Stimulated activated CD4-positive, alpha-beta T cell treated with anti-CD3 and anti-CD28 coated beads, Interleukin-1b, Interleukin-23, amount 100 ng/mL, for 48 hours (primary cell): ENCODE measurements at regions not wholly inside any gene's neighbourhood (a gene's known extent, or its start where the extent isn't known, plus 50 kb on each side); places are given as distances from the start of the nearest gene placed in this dataset.

Source experiments
- DNase-seq: peaks from one replicate; pipeline ENCODE4 v3.0.0-alpha.2; 2020

DNA sequence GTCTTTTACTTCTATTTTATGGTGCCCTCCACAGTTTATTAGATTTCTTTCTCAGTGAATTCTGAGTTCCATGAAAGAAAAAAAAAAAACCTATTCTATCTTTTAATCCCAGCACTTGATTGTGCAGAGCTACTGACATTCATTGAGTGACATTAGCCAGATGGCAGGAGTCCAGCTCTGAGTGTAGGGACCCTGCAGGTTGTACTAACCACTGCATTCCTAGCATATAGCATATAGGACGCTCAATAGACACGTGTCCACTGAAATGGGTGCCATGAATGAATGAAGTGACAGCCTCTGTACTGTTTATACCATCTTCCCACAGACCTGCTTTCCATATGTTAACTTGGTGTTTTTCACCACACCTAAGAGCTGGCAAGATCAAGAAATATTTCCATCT is 206.3 kb downstream of the RAP2A start:
- no peak for DNase-seq

DNA sequence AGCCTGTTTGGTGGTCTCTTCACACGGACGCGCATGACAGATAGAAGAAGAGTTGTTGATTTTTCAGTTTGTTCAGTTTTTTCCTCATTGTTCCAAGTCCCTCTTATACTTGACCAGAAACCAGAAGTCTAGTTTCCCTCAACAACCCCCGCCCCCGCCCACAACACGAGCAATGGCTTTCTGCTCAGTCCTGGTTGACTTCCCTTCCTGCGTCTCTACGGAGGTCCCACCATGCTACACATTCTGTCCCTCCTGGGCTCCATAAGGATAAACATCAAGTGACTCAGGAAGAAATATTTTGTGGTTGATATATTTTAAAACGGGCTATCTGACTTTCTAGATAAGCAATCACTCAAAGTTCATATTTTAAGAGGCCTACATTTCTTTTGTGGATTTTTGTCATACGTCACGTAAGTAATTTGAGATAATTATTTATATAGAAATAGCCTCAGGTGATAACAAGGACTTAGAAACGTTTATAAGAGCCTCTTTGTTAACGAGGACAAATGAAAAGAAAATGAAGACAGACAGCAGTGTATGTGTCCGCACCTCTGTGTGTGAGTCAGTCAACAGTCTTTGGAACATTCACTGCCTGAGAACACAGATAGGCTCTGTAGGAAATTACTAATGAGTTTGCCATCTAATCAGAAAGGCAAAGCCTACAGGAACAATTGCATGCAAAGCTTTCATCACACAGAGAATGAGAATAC is 214.4 kb downstream of the RAP2A start:
- DNase-seq, result no peak

DNA sequence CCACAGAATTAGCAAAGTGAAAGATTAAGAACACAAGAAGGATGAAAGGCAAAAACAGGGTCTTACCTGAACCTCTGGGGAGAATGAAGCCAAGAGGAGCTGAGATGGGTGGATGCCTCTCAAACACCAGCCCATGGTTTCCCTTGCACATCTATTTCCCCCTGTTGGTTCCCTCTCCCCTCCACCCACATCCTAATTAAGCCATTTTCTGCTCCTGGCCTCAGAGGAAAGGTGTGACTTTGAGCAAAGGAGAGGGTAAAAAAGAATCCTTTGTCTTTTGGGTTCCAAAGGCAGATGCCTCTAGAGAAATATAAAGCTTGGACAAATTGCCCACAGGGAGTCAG is 214.9 kb downstream of the RAP2A start:
- no peak for DNase-seq

DNA sequence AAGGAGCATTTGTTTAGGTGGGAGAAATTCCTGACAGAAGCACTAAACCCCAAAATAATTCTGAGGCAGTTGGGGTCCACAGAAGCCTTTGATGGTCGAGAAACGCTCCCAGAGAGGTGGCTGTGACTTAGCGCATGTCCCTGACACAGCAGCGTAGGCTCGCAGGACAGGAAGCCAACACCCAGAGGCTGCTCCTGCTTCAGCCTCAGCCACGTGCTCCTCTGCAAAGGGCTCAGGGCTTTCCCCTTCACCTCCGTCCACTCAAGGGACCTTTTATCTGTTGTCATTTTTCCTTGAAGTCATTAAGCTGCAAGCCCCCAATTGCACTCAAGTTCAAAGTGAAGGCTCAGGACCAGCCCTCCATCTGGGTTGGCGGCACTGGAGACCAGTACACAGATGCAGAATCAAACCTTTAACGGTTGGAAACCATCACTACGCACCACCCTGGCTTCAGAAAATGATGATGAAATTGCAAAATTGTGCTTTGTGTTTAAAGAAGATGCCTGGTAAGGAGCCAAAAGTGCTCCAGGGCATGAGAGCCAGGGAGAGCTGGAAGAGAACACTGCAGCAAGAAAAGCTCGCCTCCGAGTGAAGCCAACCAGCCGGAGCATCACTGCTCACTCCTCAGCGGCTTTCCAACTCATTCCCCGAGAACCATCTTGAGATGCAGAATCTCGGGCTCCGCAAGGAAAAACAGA is 219.6 kb downstream of the RAP2A start:
- no peak for DNase-seq

DNA sequence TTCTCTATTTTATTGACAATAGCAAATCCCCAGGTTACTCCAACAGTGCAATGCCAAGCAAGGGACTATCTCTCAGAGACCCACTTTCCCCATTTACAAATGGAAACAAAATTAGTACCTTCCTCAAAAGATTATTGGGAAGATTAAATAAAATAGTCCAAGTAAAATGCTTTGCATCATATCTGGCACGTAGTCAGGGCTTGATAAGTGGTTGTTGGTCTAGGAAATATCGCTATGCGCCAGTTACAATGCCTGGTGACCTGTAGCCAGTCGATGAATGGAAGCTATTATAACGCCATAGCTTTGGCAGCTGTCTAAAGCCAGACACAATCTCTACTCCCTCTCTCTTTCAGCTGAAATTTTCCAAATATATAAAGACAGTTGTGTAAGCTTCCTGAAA is 220.3 kb downstream of the RAP2A start:
- no peak for DNase-seq

DNA sequence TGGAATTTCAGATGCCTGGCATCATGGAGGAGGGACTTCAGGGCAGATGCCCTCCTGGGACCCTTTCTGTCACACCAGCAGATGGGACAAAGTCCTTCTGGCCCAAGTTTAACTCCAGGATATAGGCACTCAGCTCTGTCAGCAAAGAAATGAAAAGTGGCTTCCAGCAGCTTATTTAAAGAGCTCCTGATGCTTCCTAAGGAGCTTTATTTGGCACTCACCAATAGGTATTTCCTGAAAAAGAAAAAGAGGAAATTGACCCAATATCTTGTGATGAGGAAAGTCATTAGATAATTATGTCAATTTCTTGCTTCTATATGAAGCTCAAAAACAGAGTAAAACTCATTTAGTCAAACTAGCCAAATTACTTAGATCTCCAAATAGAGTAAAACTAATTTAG is 224.6 kb downstream of the RAP2A start:
- no peak for DNase-seq

DNA sequence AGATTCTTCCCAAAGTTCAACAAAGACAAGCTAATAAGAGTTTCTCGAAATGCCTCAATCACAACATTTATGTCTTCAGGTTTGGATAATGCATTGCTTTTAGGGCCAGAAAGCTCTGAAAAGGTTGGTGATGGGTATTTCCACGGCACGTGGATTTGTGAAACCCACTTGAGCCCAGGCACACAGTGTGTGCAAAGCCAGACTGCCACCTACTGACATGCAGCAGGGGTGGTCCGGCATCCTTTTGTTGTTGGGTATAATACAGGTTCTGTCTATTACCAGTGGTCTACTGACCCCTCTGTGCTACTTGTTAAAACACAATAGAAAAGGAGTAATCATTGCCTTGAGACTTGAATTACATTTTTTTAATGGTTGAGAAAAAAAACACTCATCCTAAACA is 225.6 kb downstream of the RAP2A start:
- DNase-seq, result no peak

DNA sequence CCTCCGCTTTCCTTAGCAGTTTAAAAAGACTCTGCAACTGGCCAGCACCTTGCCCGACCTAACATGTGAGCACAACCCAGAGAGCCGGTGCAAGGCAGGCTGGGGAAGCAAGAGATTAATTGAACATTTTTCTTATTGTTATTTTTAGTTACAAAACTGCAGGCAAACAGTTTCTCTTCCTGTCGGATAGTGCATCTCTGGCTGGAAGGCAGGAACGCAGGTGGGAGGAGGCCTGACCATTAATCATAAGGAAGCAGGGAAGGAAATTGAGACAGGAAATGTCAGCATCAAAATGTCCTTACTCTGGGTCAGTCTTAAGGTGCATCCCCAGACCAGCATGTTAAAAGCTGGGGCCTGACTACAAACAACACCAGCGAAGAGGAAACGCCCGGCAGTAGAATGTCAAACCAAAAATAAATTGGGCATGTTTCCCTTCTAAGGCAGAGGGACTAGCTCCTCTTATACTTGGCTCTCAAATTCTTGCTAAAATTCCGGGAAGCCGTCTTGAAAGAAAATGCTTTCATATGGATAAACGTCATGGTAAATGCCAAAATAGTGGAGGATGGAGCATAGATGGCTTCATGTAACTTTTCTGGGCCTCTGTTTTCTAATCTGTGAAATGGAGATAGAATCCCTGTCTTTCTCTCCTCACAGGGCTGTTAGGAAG is 226.8 kb downstream of the RAP2A start:
- no peak for DNase-seq

DNA sequence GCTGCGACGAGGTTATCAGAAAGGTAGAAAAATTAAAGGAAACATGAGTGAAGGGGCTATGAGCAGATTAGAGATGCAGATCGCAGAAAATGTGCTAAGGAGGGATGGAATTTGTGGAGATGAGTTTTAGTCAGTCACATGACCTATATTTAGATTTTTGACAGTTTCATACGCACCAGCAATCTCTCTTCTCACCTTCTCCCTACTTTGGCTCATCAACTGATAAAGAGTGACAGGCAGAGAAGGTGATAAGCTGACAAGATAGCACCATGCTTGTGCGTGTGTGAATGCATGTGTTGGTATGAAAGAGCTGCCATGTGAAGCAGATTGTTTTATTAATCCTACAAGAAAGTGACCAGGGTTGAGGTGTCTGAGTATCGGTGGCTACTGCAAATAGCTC is 252.6 kb downstream of the RAP2A start:
- no peak for DNase-seq

DNA sequence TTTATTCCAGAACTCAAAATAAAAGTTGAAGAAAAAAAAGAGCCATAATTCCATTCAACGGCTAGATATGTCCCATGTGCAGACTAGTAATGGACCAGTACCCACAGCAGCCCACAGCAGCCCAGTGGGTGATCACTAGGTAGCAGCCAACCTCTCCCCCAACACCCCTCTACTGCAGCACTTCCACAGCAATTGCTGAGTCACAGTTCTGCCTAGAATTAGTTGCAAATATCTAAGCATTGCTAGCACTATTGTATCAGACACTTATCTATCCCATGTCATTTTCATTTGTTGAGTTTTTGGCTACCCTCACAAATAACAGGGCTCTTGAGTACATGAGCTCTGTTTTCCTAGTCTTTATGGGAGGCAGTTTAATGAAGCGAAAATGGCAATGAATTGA is 258.7 kb downstream of the RAP2A start:
- no peak for DNase-seq

DNA sequence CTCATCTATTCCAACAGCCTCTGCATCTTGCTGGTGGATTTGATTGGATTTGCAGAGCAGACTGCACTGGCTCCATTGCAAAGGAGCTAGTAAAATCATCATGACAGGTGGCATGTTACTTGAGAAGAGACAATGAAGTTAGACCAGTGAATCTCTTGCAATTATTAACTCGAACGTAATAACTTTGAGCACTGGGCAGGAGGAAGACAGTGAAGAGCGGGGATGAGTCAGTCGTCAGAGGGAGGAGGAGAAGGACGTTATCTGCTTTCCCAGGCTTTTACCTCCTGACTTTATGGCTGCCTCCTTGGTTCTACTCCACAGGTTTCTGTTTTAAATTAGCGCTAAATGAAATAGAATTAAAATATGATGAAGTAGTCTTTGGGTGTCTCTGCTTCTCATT is 257.8 kb upstream of the IPO5 start:
- no peak for DNase-seq

DNA sequence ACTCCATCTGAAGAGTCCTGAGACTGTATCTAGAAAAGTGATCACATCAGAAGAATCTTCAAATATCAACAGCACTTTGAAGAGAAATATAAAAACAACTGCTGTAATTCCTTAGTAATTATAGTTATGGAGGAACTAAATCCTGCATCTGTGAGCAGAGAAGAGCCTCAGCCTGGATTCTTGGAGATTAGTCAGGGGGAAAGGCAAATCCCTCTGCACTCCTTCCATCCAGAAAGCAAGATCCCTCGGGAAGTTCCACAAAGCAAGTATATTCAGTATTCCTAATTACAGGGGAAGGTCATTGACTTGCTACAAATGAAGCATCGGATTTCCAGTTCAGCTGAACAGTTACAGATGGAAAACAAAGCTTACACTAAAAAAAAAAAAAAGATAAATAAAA is 256.6 kb upstream of the IPO5 start:
- no peak for DNase-seq

DNA sequence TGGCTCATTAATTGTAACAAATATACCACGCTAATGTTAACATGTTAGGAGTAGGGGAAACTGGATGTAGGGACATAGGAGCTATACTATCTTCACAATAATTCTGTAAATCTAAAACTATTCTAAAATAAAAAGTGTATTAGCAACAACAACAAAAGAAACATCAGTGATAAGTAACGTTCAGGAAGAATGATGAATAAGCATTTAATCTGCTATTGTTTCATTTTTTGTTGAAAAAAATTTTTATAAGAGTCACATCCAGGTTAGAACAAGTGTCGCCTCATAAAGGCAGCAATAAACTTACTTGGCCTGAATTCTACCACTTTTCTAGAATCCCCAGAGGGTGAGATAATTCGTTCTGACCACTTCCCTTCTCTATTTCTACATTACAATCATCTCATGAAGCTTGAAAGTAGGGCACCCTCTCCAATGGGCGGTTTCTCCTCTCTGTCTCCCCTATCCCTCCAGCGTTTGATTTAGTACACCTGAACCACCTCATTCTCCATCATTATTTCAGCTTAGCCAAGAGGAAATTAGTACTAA is 253.1 kb upstream of the IPO5 start:
- no peak for DNase-seq

DNA sequence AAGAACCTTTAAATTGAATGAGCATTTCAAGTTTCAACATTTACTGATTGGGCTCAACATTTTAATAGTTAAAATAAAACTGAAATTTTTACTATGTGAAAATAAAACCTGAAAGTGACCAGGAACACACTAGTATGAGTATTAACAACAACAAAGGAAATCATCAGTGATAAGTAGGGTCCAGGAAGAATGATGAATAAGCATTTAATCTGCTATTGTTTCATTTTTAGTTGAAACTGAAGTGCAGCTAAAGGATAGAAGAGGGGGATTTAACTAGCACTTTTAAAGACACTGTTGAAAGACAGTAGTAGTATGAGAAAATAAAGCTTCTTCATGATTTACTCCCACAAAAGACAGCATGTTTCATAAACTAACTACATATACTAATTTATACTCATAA is 250.9 kb upstream of the IPO5 start:
- no peak for DNase-seq

DNA sequence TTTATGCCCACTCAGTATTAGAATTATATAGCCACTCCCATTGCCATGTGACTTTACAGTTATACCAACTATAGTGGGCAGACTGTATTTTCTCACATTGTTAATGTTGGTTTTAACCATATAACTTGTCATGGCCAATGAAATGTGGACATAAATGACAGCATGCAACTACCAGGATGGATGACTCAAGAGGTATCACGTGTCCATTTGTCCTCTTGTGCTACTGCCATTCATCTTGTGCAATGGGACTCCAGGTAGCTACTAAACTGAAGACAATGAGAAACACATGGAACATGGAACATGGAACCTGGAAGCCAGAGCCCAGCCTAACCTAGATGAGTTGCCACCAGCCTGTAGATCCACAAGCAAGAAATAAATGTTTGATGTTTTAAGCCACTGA is 242.7 kb upstream of the IPO5 start:
- no peak for DNase-seq

DNA sequence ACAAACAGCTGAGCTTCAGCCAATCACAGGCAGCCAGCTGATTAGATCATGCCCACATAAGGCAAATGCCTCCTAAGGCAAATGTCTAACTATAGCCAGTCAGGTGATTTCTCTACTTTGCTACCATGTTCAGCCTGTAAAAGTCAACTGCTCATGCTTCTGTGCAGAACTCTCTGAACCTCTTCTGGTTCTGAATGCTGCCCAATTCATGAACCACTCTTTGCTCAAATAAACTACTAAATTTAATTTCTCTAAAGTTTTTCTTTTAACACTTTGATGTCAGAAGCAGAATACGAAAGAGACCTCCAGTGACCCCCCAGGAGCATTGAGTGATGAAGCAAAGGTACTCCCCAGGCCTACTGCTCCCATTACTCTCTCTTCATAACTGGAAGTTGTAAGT is 240.7 kb upstream of the IPO5 start:
- DNase-seq, result no peak

DNA sequence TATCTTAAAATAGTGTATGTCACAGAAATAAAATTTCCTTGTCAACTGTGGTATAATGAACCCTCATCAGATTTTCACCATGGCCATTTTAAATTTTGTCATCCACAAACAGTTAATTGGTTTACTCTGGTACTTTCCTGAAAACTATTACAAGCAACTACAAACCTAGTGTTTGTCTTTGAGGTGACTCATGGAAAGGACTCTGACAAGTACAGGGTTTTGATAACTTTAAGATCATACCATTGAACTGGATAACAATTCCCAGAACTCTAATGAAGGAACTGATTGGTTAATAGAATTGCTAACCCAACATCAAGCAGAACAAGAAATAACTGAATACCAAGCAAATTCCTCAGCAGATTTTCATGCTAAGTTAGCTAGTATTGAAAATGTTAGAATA is 237.7 kb upstream of the IPO5 start:
- no peak for DNase-seq

DNA sequence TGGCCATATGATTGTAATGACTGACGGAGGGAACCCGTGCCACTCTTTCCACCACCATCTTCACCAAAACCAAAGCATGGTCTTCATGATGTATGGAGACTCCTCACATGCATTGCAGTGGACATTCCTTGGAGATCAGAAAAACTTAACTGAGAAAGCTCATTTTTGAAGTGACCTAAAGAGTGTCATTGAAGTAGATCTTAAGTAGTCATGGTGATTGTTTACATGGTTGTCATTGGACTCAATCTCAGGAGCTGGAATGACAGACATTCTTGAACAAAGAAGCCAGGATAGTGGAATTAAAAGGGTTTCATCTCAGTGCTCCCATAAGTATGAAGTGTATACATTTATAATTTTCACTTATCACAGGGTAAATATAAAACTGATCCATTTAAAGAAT is 236.7 kb upstream of the IPO5 start:
- DNase-seq, result no peak

DNA sequence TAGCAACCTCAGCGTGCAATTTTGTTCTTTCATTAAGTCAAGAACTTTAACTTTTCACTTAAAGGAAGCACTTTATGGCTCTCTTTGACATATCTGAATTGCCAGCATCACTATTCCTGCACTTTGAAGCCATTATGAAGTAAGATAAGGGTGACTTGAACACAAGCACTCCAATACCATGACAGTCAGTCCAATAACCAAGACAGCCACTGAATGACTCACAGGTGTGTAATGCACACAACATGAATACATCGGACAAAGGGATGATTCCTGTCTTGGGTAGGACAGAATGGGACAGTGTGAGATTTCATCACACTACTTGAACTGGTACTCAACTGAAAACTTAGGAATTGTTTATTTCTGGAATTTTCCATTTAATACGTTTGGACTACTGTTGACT is 233.7 kb upstream of the IPO5 start:
- DNase-seq, result no peak

DNA sequence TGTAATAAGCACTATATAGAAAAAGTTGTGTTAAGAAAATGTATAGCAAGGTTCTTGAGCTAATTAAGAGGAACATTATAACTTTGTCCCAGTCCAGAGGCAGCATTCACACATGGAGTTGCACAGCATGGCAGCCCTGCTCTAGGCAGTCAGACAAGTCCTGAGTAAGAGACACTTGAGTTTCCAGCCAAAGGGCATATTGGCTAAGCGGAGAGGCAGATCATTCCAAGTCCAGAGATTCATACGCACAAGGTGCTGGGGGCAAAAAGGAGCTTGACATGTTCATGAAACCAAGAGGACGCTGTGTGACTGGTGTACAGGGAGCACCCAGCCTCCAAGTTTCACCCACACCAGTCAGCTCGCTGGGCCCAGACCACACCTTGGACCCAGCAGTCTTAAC is 232.6 kb upstream of the IPO5 start:
- no peak for DNase-seq

DNA sequence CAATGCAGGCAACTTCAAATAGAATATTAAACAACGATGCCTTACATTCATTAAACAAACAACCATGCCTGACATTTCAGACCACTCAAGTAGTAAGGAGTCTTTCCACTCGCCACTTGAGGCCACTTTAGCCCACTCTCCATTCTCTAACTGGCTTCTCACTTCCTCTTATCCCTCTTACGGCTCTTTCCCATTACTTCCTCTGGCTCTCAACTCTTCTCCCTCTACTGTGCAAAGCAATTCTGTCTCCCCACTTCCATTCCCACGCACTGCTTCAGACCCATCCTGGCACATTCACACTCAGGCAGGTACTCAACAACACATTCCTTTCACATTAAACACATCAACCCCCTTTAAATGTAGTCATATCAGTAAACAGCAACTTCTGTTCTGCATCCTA is 229.8 kb upstream of the IPO5 start:
- no peak for DNase-seq

DNA sequence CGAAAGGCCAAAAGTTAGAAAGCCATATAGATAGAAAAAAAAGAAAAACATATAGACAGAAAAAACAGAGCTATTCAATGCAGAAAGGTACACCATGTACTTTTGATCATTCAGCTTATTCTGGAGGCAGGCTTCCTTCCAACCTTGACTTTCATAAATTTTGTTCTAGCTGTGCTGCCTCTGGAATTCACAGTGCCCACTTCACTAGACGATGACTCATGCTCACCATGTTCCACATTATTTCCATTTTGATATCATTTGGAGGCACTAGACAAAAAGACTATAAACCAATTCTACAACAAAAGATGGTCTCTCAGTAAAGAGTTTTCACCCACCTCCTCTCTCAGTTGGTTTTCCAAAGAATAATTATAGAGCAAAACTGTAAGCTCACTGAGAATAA is 229.0 kb upstream of the IPO5 start:
- DNase-seq, result no peak

DNA sequence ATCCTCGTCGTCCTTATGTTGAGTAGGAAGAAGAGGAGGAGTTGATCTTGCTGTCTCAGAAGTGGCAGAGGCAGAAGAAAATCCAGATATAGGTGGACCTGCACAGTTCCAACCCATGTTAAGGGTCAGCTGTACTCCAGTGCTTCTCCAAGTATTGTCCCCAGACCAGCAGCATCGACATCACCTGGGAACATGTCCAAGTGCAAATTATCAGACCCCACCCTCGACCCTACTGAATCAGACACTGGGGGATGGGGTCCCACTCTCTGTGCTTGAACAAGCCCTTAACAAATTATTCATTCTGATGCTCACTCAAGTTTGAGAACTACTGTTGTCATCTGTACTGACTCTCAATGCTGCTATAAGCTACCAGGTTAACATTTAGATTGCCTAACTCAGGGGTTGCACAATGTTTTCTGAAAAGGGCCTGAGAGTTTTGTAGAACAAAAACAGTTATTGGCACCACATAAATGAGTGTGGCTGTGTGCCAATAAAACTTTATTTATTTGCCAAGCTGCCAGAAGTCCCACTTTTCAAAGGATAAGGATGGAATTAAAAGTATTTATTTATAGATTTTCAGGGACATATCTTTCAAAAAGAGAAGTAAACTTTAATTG is 226.7 kb upstream of the IPO5 start:
- DNase-seq, result no peak

DNA sequence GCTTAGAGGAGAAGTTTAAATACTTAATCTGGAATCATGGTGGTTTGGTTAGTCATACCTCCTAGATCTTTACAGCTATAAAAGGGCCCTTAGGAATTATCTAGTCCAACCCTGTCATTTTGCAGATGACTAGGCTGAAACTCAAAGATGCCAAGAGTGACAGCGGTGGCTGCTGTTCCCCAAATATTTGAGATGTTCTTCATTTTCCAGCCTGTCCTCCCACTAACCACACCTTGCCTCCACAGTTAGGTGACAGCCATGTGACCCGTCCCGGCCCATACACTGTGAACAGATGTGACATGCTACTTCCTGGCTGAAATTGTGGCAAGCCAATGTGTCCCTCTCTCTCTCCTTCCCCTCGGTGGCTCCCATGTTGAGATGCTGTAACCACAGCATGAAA is 225.5 kb upstream of the IPO5 start:
- no peak for DNase-seq
